GM12878 (cell line): ENCODE measurements at regions not wholly inside any gene's neighbourhood (a gene's known extent, or its start where the extent isn't known, plus 50 kb on each side); places are given as distances from the start of the nearest gene placed in this dataset.

Source experiments
- CTCF ChIP-seq, 3 experiments: IDR thresholded peaks in 2 of 3; conservative IDR thresholded peaks in 1 of 3; 2 replicates each; pipeline ENCODE4 v1.5.1; 2011; ENCODE audit warnings: low read depth in 3 of 3, low read length in 3 of 3, mild to moderate bottlenecking in 3 of 3, control low read depth in 2 of 3, moderate library complexity in 2 of 3, inconsistent platforms in 1 of 3, mixed read lengths in 1 of 3; ENCODE audit not compliant: control insufficient read depth in 2 of 3, insufficient read depth in 1 of 3; ENCODE audit errors: extremely low read depth in 1 of 3
- KDM1A ChIP-seq: fragments of 200-600 bp; sonication (generic); IDR thresholded peaks from 2 replicates; pipeline ENCODE4 v1.6.1; 2016; ENCODE audit warnings: borderline replicate concordance
- POLR2A ChIP-seq: IDR thresholded peaks from 2 replicates; pipeline ENCODE4 v1.6.1; 2011; ENCODE audit warnings: low read depth, mild to moderate bottlenecking, low read length
- POLR2AphosphoS5 ChIP-seq: IDR thresholded peaks from 2 replicates; pipeline ENCODE4 v1.6.1; 2011; ENCODE audit warnings: mild to moderate bottlenecking, low read length, inconsistent platforms
- SIN3A ChIP-seq: IDR thresholded peaks from 2 replicates; pipeline ENCODE4 v1.6.1; 2012; ENCODE audit warnings: low read depth, low read length, improper control_type of control experiment

- TF ChIP-seq CTCF (IDR thresholded peaks at IDR 0.05 in 2 of 3, conservative IDR thresholded peaks at IDR 0.05 in 1 of 3; ENCODE audit: control insufficient read depth in 2 of 3, extremely low read depth in 1 of 3, insufficient read depth in 1 of 3, low read depth in 3 of 3, low read length in 3 of 3) (no peak), SIN3A (no peak), POLR2AphosphoS5 (no peak), KDM1A (no peak), POLR2A (no peak)
These were observed 484.9 kb downstream of the EPM2A start for GRCh38 chr6:145250436-145250835.
